Activated naive CD8-positive, alpha-beta T cell treated with anti-CD3 and anti-CD28 coated beads, Interleukin-2, amount 50 U/mL, for 24 hours (primary cell): ENCODE measurements at regions not wholly inside any gene's neighbourhood (a gene's known extent, or its start where the extent isn't known, plus 50 kb on each side); places are given as distances from the start of the nearest gene placed in this dataset.

Source experiments
- ATAC-seq: fragments of 150-1000 bp; cut with Tn5 transposase; one replicate; pipeline ENCODE4 v1.10.0; 2021
- DNase-seq: peaks from one replicate; pipeline ENCODE4 v3.0.0; 2021
- H3K27ac Mint-ChIP-seq: one replicate; pipeline ENCODE4 v1.8.0; 2021; ENCODE audit warnings: mild to moderate bottlenecking, mixed read lengths
- H3K27me3 Mint-ChIP-seq: one replicate; pipeline ENCODE4 v1.8.0; 2021; ENCODE audit warnings: mixed read lengths
- H3K36me3 Mint-ChIP-seq: one replicate; pipeline ENCODE4 v1.8.0; 2021; ENCODE audit warnings: low read depth, mixed read lengths
- H3K4me1 Mint-ChIP-seq: one replicate; pipeline ENCODE4 v1.8.0; 2021; ENCODE audit warnings: mixed read lengths
- H3K4me3 Mint-ChIP-seq: one replicate; pipeline ENCODE4 v1.8.0; 2021; ENCODE audit warnings: mild to moderate bottlenecking, moderate library complexity, mixed read lengths
- H3K9me3 Mint-ChIP-seq: one replicate; pipeline ENCODE4 v1.8.0; 2021; ENCODE audit warnings: mixed read lengths

DNA sequence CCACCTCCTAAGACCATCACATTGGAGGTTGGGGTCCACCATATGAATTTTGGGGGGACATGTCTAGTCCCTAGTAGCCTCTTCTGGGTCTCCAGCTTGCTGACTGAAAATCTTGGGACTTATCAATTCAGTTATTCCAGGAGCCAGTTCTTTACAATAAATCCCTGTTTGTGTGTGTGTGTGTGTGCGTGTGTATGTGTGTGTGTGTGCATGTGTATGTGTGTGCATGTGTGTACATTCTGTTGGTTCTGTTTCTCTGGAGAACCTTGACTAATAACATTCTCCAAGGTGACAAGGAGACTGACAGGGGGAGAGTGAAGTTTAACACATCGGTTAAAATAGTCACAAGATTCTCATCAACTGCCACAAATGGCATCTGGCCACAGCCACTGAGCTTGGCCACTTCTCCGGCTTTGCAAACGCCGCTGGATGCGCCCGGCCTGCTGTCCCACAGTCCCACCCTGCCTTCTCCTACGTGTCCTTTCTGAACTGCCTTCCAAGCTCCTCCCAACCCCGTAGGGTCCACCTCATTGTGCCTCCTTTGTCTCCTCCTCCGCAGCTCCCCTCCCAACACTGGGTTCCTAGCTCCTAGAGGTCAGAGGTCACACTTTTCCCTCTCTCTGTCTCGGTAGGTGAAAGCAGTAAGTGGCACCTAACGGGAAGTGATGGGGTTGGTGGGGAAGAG lies 88.1 kb upstream of the DIO3 start:
- no peak overlapping the region for H3K4me3 Mint-ChIP-seq
- H3K36me3 Mint-ChIP-seq: no peaks in the 10 kb centered on the region

DNA sequence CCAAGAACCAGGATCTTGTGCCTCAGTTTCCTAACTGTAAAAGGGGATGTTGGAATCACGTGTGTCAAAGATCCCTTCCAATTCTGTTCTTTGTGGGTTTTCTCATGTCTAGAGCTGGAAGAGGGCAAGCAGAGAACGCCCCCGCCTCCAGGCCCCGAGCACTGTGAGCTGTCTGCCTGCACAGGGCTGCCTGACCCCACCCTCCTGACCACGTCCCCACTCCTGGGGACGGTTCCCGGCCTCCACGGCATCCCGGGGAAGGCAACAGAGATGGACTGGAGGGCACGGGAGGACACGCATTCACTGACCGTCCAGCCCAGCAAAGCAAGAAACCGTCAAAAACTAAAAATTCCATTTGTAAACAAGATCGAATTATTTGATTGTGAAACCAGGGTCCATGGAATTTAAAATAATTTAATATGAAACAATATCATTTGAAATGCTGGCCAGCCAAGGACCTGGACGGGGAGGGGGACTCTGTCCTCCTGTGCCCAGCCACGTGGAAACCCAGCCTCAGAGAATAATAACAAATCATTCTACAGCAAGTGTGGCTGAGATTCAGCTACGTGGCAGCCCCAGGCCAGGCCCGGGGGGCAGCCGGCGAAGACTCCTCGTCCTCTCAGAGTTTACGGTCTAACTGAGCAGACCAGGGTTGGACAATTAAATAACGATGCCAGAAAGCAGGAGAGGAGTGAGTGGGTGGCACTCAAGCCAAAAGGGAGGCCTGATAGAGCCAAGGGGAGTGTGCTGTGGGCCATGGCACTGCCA lies 87.3 kb upstream of the DIO3 start:
- Mint-ChIP-seq H3K36me3 (no peaks in the 10 kb centered on the region), H3K27me3 (peaks cover 4% of the 10 kb centered on the region), H3K4me1 (no peaks in the 10 kb centered on the region), H3K27ac (no peak overlapping the region), H3K9me3 (no peaks in the 10 kb centered on the region), H3K4me3 (no peak overlapping the region)
- ATAC-seq (no peak), DNase-seq (no peak)

More for the DNA sequence above, 88.1 kb upstream of the DIO3 start:
- Mint-ChIP-seq H3K27ac (no peak overlapping the region), H3K9me3 (no peaks in the 10 kb centered on the region), H3K4me1 (no peaks in the 10 kb centered on the region), H3K27me3 (peaks cover 4% of the 10 kb centered on the region)
- ATAC-seq (no peak), DNase-seq (no peak)

DNA sequence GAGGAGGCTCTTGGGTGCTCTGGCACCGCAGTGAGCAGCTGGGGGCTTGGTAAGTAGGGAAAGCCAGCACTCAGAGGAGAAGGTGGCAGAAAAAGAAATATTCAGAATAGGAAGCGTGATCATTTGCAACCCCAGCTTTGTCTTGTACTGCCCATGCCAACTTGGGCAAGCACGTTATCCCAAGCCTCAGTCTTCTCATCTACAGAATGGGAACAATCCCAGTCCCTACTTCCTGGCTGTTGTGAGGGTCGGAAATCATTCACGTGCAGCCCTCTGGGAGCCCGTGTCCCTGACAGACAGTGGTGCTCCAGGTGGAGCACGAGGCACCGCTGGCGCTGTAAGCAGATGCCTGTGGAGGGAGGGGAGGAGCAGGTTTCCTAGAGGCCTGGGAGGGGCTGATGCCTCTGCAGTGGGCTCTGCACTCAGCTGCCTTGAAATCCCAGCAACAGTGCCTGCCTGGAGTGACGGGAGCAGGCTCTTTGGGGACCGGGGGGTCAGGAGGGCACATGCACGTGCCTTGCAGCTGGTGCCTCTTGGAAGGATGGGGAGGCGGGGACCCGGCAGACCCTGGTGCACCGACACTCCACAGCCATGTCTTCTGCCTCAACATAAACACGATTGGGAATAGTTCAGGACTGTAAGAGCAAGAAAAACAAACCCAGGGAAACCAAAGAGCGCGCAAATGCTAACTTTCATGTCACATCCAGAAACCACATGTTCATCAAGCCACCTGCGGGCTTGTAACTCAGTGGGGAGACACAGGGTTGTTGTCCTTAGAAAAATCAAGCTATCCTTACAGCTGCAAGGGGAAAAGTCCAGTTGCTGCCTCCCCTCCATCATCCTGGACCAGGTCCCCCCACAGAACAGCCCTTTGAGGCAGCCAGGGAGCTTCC lies 86.5 kb upstream of the DIO3 start:
- ATAC-seq: no peak
- H3K36me3 Mint-ChIP-seq: no peaks in the 10 kb centered on the region
- H3K27ac Mint-ChIP-seq: no peak overlapping the region
- H3K9me3 Mint-ChIP-seq: no peaks in the 10 kb centered on the region
- no peaks in the 10 kb centered on the region for H3K4me1 Mint-ChIP-seq
- no peak for DNase-seq
- no peak overlapping the region for H3K4me3 Mint-ChIP-seq
- peaks cover 4% of the 10 kb centered on the region for H3K27me3 Mint-ChIP-seq

DNA sequence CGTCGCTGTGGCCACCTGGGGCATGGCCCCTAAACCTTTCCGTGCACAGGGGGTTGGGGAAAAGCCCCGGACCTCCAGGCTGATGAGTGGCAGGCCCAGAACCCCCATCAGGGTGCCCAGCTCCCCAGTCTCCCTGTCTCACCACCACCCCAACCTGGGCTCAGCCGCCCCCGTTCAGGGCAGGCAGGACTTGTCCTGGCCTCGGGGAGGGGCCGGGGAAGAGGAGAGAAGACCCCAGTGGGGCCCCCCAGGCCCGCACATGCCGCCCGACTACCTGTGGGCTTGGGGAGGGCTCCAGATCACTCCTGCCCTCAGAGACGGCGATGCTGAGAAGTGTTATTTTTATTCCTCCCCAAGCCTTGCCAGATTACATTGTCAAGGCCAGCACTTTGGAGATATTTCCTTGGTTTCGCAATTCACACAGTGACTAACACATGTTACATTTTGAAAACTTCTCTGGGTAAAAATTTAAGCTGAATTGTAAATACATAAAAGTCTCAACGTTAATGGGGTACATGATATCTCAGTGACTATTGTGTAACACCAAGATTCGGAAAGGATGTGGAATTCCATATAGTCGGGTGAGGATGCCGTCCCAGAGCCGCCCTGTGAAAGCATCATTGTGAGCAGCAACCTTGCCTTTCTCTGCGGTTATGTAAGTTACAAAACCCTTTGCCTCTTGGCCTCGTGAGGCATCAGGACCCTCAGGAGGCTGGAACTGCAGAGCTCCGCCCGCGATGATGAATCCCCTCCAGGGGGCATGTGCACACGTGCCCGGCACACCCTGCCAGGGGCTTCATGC lies 85.6 kb upstream of the DIO3 start:
- no peaks in the 10 kb centered on the region for H3K4me1 Mint-ChIP-seq

DNA sequence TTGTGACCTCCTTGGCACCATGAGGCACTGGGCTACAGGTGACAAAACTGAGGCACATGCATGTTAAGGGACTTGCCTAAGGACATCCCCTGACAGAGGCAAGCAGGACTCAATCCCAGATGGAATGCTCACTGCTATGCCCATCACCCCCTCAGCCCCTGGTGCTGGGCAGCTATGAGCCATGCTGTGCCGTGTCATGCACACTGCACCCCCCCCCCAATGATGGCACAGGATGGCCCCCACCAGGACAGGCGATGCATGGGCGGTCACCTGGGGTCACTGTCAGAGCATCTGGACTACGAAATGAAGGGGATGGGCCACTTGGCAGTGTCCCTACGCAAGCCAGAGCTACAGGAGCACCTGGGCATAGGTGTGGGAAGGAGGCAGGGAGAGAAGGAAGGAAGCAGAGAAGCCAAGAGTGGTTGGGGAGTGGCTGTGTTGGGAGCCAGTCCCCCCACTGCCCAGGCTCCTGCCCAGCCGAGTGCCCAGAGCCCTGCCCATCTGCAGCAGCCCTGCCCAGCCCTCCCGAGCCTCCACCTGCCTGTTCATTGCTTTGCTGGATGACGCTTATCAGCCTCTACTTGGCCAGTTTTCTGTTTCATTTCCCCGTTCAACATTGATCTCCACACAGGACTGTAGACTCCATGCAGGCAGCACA lies 84.9 kb upstream of the DIO3 start:
- Mint-ChIP-seq H3K36me3 (no peaks in the 10 kb centered on the region), H3K4me3 (no peak overlapping the region), H3K4me1 (no peaks in the 10 kb centered on the region), H3K27ac (no peak overlapping the region), H3K27me3 (peaks cover 4% of the 10 kb centered on the region), H3K9me3 (no peaks in the 10 kb centered on the region)
- no peak for ATAC-seq
- no peak for DNase-seq

More for the DNA sequence above, 85.6 kb upstream of the DIO3 start:
- Mint-ChIP-seq H3K27me3 (peaks cover 4% of the 10 kb centered on the region), H3K4me3 (no peak overlapping the region), H3K9me3 (no peaks in the 10 kb centered on the region), H3K36me3 (no peaks in the 10 kb centered on the region), H3K27ac (no peak overlapping the region)
- no peak for DNase-seq
- ATAC-seq: no peak

DNA sequence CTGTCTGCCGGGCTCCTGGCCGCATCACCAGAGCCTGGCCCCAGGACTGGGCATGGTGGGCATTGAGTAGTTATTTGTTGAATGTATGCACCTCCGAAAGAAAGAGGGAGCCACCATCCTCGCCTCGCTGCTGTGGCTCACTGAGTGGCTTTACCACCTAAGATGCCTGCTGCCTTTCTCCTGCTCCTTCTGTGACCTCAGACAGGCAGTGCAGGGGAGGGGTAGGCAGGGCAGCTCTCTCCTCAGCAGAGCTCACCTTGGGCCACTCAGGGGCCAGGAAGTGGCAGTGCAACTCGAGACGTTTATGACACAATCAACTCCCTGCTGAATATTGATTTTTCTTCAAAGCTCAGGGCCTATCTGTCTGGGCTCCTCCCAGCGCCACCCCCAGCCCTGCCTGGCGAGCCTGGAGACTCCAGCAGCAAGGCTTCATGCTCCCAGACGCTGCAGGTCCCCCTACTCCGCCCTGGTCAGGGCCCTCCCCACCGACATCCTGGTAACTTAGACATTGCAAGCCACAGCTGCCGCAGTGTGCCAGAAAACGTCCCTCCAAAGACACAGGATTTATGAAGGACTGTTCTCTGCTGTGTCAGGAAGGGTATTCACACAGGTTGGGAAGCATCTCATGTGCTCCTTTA lies 84.3 kb upstream of the DIO3 start:
- DNase-seq (no peak), ATAC-seq (no peak)
- Mint-ChIP-seq H3K36me3 (no peaks in the 10 kb centered on the region), H3K9me3 (no peaks in the 10 kb centered on the region), H3K27me3 (peaks cover 2% of the 10 kb centered on the region), H3K4me3 (no peak overlapping the region), H3K27ac (no peak overlapping the region), H3K4me1 (no peaks in the 10 kb centered on the region)

DNA sequence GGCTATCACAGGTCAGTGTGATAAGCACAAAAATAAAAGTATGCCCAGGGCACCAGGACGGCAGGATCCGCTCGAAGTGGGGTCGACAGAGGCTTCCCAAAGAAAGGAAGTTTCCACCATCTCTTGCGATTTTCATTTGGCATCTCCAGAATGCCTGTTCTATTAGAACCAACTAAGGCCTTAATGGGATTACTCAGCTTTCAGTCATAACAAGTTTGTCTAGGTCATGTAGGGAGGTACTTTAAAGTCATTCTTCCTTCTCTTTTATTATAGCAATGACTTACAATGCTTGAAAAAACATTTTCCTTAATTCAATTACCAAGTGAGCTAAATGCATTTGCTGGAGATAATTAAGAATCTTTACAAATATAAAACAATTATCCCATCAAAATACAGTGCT lies 83.6 kb upstream of the DIO3 start:
- no peaks in the 10 kb centered on the region for H3K36me3 Mint-ChIP-seq
- no peaks in the 10 kb centered on the region for H3K4me1 Mint-ChIP-seq
- no peak for ATAC-seq
- H3K27me3 Mint-ChIP-seq: peaks cover 4% of the 10 kb centered on the region
- H3K9me3 Mint-ChIP-seq: peaks cover 5% of the 10 kb centered on the region
- H3K27ac Mint-ChIP-seq: no peak overlapping the region
- H3K4me3 Mint-ChIP-seq: no peak overlapping the region
- no peak for DNase-seq

DNA sequence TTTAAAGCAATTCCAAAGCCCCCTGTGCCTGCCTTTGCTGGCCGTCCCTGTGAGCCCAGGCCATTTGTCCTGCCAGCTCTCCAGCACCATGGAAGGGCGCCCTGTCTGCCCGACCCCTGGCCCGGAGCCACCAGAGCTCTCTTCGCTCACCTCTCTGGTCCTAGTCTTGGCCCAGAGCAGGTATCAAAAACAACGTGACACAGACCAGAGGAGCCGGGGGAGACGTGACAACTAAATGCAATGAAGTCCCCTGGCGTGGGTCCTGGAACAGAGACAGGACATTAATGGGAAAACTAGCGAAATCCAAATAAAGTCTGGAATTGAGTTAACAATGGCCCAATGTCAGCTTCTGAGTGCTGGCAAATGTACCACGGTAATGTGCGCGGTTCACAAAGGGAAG lies 83.2 kb upstream of the DIO3 start:
- H3K4me3 Mint-ChIP-seq: no peak overlapping the region
- DNase-seq: no peak
- ATAC-seq: no peak
- no peaks in the 10 kb centered on the region for H3K4me1 Mint-ChIP-seq
- no peaks in the 10 kb centered on the region for H3K36me3 Mint-ChIP-seq
- H3K27me3 Mint-ChIP-seq: peaks cover 6% of the 10 kb centered on the region
- H3K27ac Mint-ChIP-seq: no peak overlapping the region
- H3K9me3 Mint-ChIP-seq: peaks cover 9% of the 10 kb centered on the region

DNA sequence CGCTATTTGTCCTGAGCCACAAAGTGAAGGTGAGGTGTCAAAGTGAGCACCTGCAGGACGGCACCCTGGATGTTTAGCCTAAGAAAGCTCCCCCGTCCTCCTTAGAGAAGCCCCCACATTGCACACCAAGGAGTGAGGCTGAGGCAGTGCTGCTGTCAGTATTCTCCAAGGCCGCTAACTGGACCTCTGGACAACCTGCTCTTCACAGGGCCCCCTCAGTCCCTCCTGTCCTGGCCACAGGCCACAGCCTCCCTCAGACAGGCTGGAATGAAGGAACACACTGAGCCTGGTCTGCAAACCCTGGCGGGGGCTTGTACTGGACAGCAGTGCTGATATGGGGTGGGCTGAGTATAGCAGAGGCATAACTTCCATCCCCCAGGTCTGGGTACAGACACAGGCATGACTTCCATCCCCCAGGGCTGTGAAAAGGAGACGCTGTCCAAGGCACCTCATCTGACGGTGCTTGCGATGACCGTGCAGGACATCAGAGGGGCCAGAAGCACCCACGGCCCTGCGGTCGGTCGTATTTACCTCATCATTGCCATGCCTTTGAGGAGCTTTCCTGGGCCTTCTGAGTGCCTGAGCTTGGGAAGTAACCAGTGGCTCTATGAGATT lies 82.4 kb upstream of the DIO3 start:
- Mint-ChIP-seq H3K27me3 (peaks cover 6% of the 10 kb centered on the region), H3K36me3 (no peaks in the 10 kb centered on the region), H3K4me1 (no peaks in the 10 kb centered on the region), H3K27ac (no peak overlapping the region), H3K4me3 (no peak overlapping the region), H3K9me3 (peaks cover 17% of the 10 kb centered on the region)
- DNase-seq: no peak
- ATAC-seq: no peak

DNA sequence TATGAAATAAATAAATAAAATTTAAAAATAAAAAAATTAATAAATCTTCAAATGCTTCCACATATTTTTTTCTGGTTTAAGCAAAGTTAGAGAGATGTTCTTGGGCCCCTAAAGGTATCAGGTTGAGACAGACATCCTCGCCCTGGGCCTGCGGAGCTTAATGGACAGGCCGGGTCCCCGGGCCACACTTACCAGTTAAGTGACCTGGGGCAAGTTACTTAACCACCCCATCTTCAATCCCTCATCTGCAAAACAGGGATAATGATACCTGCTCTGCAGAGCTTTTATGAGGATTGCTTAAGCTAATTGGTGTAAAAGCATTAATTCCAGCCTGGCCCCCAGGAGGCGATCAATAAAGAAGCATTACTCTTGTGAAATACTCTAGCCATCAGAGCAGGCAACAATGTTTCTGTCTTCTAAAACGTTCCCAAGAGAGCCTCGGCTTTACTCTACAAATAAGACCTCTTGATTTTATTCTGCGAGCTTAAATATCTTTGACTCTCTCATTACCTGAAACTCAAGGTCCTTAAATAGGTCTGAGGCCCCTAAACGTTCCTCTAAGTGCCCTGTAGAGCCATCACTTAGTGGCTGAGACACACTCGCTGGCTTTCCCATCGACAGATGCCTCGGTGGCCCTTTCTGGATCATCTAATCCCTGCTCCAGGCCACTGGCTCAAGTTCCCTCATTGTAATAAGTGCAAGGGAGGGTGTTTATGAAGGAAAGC lies 81.1 kb upstream of the DIO3 start:
- no peak for ATAC-seq
- H3K36me3 Mint-ChIP-seq: no peaks in the 10 kb centered on the region
- peaks cover 6% of the 10 kb centered on the region for H3K27me3 Mint-ChIP-seq
- H3K4me3 Mint-ChIP-seq: no peak overlapping the region
- no peaks in the 10 kb centered on the region for H3K4me1 Mint-ChIP-seq
- H3K9me3 Mint-ChIP-seq: peaks cover 22% of the 10 kb centered on the region
- H3K27ac Mint-ChIP-seq: no peak overlapping the region
- no peak for DNase-seq

DNA sequence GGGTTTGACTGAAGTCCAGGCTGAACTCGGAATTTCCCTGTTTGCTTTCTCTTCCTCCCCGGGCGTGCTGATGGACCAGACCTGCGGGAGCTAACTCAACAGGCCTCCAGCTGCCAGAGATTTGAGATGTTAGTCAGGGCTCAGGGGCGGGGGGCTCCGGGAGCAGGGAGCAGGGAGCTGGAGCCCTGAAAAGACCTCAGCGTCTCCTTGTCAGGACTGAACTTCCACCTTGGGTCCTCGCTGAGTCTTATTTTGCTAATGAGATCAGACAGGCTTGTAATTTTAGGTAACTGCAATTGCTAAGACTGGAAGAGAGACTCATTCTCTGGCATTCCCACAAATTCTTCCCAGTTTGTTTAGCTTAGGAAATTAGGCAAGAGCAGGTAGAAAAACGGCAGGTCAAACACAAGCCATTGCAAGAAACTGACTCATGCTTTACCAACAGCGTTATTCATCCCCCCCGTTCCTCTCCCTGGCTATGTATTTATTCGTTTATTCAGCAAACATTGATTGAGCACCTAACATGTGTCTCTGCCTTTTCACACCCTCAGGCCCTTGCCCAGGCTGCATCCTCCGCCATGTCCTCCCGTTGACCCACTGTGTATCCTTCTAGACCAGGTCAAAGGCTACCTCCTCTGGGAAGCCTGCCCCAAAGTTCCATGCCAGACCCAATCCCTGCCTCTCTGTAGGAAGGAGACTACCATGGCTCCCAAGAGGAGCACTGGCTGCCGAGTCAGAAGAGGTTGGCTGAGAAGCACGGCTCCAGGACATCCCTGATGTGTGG lies 80.4 kb upstream of the DIO3 start:
- no peaks in the 10 kb centered on the region for H3K4me1 Mint-ChIP-seq
- no peaks in the 10 kb centered on the region for H3K36me3 Mint-ChIP-seq
- ATAC-seq (no peak), DNase-seq (no peak)
- H3K4me3 Mint-ChIP-seq: no peak overlapping the region
- H3K27ac Mint-ChIP-seq: no peak overlapping the region
- peaks cover 8% of the 10 kb centered on the region for H3K27me3 Mint-ChIP-seq
- H3K9me3 Mint-ChIP-seq: peaks cover 22% of the 10 kb centered on the region

DNA sequence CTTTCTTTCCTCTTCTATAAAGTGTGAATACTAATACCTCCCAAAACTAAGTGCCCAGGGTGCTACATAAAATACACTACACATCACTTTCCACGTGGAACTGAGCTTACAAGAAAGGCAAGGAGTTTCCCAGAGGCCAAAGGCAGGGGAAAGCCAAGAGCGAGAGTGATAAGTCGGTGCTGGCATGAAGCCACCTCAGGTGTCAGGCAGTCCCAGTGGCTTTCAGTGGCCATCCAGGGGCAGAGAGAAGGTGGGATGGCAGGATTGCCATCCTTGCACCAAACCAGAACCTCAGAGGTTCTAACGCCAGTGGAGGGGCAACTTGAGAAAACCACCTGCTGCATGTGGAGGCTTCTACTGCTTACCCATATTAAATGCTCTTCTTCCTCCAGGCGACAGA lies 79.7 kb upstream of the DIO3 start:
- Mint-ChIP-seq H3K36me3 (no peaks in the 10 kb centered on the region), H3K4me1 (no peaks in the 10 kb centered on the region), H3K27ac (no peak overlapping the region), H3K9me3 (peaks cover 24% of the 10 kb centered on the region), H3K4me3 (no peak overlapping the region), H3K27me3 (peaks cover 8% of the 10 kb centered on the region)
- DNase-seq: no peak
- no peak for ATAC-seq
